NB4 (cell line): ENCODE measurements at regions not wholly inside any gene's neighbourhood (a gene's known extent, or its start where the extent isn't known, plus 50 kb on each side); places are given as distances from the start of the nearest gene placed in this dataset.

Source experiments
- DNase-seq: peaks from one replicate; pipeline ENCODE4 v3.0.0; 2010; ENCODE audit warnings: low read depth
- H3K4me3 ChIP-seq: one replicate; pipeline ENCODE4 v1.5.1; 2011; ENCODE audit warnings: mild to moderate bottlenecking, low read depth, low read length, moderate library complexity
- CTCF ChIP-seq: IDR thresholded peaks from one replicate; pipeline ENCODE4 v1.5.1; 2012; ENCODE audit warnings: low read depth, low read length
- MAX ChIP-seq: IDR thresholded peaks from 2 replicates; pipeline ENCODE4 v1.6.1; 2011; ENCODE audit warnings: low read depth, low read length
- MYC ChIP-seq: IDR thresholded peaks from 2 replicates; pipeline ENCODE4 v1.6.1; 2011; ENCODE audit warnings: low read depth, low read length
- POLR2A ChIP-seq: IDR thresholded peaks from 2 replicates; pipeline ENCODE4 v1.6.1; 2011; ENCODE audit warnings: mild to moderate bottlenecking; ENCODE audit not compliant: insufficient read length; ENCODE audit errors: extremely low read depth

DNA sequence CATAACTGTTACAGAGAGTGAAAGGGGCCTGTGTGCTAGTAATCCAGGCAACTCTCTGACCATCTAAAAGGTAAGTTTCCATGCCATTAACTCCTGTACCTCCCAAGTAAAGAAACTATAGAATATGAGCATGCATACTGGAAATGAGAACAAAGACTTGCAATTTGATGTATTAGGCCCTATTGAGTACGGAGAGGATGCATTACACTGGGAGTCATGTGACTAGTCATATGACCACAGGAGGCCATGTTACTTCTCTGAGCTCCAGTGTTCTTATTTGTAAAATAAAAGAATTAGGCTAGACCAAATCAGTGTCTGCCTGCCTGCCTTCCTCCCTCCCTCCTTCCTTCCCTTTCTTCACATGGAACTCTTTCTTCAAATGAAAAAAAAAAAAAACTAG, 440.1 kb upstream of the CCDC196 start:
- TF ChIP-seq CTCF (no peak), POLR2A (no peak), MAX (no peak), MYC (no peak)
- no peak overlapping the region for H3K4me3 ChIP-seq
- no peak for DNase-seq

- no peak overlapping the region for H3K4me3 ChIP-seq
- DNase-seq: no peak
- TF ChIP-seq CTCF: no peak
- no peak for TF ChIP-seq POLR2A
- no peak for TF ChIP-seq MYC
- no peak for TF ChIP-seq MAX
Measured at GRCh38 chr14:66046591-66046990, 439.6 kb upstream of the CCDC196 start.

GRCh38 chr14:66056268-66056907, 429.8 kb upstream of the CCDC196 start:
- H3K4me3 ChIP-seq: no peak overlapping the region
- DNase-seq: no peak
- TF ChIP-seq POLR2A: no peak

- no peak overlapping the region for H3K4me3 ChIP-seq
- TF ChIP-seq CTCF (no peak), MYC (no peak), POLR2A (no peak), MAX (no peak)
- DNase-seq: no peak
Measured at GRCh38 chr14:66056926-66057552, 429.1 kb upstream of the CCDC196 start.

DNA sequence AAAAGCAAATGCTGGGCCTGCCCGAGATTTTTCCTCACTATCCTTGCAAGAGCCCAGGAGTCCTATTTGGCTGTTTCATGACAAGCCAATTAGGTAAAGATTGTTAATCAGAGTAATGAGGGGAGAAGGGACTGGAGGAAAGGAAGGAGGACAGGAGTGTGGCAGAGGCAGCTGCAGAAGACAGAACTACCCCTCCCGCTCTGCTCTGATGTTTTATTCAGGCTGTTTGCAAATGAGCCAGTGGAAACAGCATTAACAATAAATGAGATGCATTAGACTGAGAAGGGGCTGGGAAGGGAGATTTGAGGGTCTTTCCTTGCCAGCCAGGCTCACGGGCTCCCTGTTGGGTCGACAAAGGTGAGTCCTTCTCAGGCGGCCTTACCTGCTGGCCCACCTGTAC, 421.0 kb upstream of the CCDC196 start:
- DNase-seq: no peak
- no peak overlapping the region for H3K4me3 ChIP-seq
- TF ChIP-seq CTCF (no peak), MYC (no peak), MAX (no peak), POLR2A (no peak)

DNA sequence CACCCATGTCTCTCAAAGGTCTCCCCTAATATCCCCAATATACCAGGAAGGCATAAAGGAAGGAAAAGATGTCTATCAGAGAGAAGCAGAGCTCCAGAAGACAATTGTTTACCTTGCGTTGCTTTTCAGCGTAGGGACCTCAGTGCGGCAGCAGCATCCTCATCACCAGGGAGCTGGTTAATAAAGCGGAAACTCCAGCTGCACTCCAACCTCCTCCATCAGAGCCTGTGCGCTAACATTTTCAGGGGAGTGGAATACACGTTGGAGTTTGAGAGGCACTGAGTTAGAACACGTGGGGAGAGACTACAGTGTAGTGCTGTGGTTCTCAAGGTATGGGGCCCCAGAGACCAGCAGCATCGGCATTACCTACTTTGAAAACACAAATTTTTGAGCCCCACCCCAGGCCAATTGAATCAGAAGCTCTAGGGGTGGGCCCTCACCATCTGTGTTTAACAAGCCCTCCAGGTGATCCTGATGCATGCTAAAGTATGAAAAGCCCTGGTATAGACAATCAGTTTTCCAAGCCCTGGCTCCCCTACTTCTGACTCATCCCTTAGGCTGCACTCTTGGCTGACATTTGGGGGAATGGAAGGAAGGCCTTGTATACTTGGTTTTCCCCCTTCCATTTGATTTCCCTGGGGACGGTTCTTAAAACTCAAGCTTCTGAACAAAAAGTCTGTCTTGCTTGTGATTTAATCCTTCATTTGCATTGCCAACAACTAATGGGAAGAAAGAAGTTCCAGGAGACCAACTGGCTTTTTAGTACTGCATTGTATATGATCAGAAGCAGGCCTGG, 419.0 kb upstream of the CCDC196 start:
- no peak for DNase-seq
- no peak overlapping the region for H3K4me3 ChIP-seq
- TF ChIP-seq MYC (no peak), POLR2A (no peak), CTCF (no peak), MAX (no peak)
